Epithelial cell of proximal tubule (primary cell): ENCODE measurements at regions not wholly inside any gene's neighbourhood (a gene's known extent, or its start where the extent isn't known, plus 50 kb on each side); places are given as distances from the start of the nearest gene placed in this dataset.
A peak's percentile ranks its signal among the peaks of the same experiment; 100 is the strongest.

ENCODE experiments used
- DNase-seq: peaks from one replicate; pipeline ENCODE4 v3.0.0-alpha.2; 2011; ENCODE audit warnings: low read depth
- H3K4me3 ChIP-seq: 2 replicates; pipeline ENCODE4 v1.5.1; 2011; ENCODE audit warnings: low read depth, mild to moderate bottlenecking, low read length
- CTCF ChIP-seq: conservative IDR thresholded peaks from 2 replicates; pipeline ENCODE4 v1.5.1; 2012; ENCODE audit warnings: low read depth, mild to moderate bottlenecking, low read length

- no peak overlapping the region for H3K4me3 ChIP-seq
- no peak for TF ChIP-seq CTCF
- DNase-seq = no peak
Observed at GRCh38 chr3:115357456-115357855, 210.4 kb upstream of the ZBTB20 start.

- no peak overlapping the region for H3K4me3 ChIP-seq
- no peak for TF ChIP-seq CTCF
- no peak for DNase-seq
Observed at GRCh38 chr3:115359536-115359935, 212.4 kb upstream of the ZBTB20 start.

- DNase-seq = no peak
- no peak overlapping the region for H3K4me3 ChIP-seq
- TF ChIP-seq CTCF = no peak
Observed at GRCh38 chr3:115361806-115362205, 214.7 kb upstream of the ZBTB20 start.

GRCh38 chr3:115363071-115363470 lies 216.0 kb upstream of the ZBTB20 start:
- DNase-seq = no peak
- no peak overlapping the region for H3K4me3 ChIP-seq
- TF ChIP-seq CTCF = no peak

- TF ChIP-seq CTCF = no peak
- H3K4me3 ChIP-seq = no peak overlapping the region
- DNase-seq = no peak
Observed at GRCh38 chr3:115369021-115369420, 221.9 kb upstream of the ZBTB20 start.

- H3K4me3 ChIP-seq = no peak overlapping the region
- TF ChIP-seq CTCF = no peak
- DNase-seq = no peak
Observed at GRCh38 chr3:115375362-115375761, 228.3 kb upstream of the ZBTB20 start.

- no peak overlapping the region for H3K4me3 ChIP-seq
- DNase-seq = no peak
- peak; percentile 14 for TF ChIP-seq CTCF
Observed at GRCh38 chr3:115380883-115381572, 233.9 kb upstream of the ZBTB20 start.
